ENCODE measurements at regions not wholly inside any gene's neighbourhood (a gene's known extent, or its start where the extent isn't known, plus 50 kb on each side); places are given as distances from the start of the nearest gene placed in this dataset.
"Not testable (repeated sequence)": the region's sequence is repeated elsewhere in the genome, so short reads cannot be mapped to it uniquely, and the experiment has no call there.

DNA sequence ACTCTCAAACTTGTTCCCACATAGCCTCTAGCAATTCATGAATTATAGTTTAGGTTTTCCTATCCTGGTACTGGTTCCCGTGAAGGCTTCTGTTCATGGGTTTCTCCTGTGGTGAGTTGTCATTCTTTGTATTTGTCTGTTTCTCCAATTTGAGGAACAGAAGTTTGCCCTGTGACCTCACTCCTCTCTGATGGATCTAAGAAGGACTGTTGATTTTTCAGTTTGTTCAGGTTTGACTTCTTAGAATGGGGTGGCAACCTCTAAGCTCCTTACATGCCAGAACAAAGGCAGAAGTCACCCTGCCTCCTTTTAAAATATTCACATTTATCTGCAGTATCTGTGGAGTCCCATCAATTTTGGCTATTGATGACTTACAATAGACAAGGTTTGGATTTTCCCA is 354.0 kb downstream of the SPRY2 start (continued):
- TF ChIP-seq REST (IDR thresholded peaks at IDR 0.05; ENCODE audit: unreplicated experiment) (no peak), STAT1 (IDR thresholded peaks at IDR 0.05; ENCODE audit: unreplicated experiment) (no peak), NANOG (IDR thresholded peaks at IDR 0.05; ENCODE audit: borderline replicate concordance) (no peak), EZH2phosphoT487 (IDR thresholded peaks at IDR 0.05; ENCODE audit: unreplicated experiment) (no peak), CTCF (conservative IDR thresholded peaks at IDR 0.05; ENCODE audit: low read depth in 2 of 2) (no peak), POLR2AphosphoS5 (IDR thresholded peaks at IDR 0.05; ENCODE audit: low read depth) (no peak)

DNA sequence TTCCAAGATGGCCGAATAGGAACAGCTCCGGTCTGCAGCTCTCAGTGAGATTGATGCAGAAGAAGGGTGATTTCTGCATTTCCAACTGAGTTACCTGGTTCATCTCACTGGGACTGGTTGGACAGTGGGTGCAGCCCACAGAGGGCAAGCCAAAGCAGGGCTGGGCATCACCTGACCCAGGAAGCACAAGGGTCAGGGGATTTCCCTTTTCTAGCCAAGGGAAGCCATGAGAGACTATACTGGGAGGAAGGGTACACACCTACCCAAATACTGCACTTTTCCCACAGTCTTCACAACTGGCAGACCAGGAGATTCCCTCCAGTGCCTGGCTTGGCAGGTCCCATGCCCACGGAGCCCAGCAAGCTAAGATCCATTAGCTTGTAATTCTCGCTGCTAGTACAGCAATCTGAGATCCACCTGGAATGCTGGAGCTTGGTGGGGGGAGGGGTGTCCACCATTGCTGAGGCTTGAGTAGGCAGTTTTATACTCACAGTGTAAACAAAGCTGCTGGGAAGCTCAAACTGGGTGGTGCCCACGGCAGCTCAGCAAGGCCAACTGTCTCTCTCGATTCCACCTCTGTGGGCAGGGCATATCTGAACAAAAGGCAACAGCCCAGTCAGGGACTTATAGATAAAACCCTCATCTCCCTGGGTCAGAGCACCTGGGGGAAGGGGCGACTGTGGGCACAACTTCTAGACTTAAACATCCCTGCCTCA is 365.8 kb downstream of the SPRY2 start:
- peaks cover 33% of the 10 kb centered on the region for H3K9me3 Mint-ChIP-seq
- peaks cover 21% of the 10 kb centered on the region; the same call in 2 of the 3 replicates for H3K36me3 Mint-ChIP-seq (ENCODE audit: low read depth)
- not testable (repeated sequence) for H3K4me1 ChIP-seq (ENCODE audit: insufficient read depth); H3K4me3 Mint-ChIP-seq; H4K20me1 ChIP-seq (replicated peaks; ENCODE audit: insufficient read depth); H3K27me3 Mint-ChIP-seq (ENCODE audit: insufficient read depth, low read depth, poor library complexity); H3K4me3 ChIP-seq; H3K27ac ChIP-seq (ENCODE audit: low read depth); H3K27me3 ChIP-seq (ENCODE audit: insufficient read depth); DNase-seq (ENCODE audit: low spot score); ATAC-seq; H3K4me1 Mint-ChIP-seq; H3K4me2 ChIP-seq; H3F3A ChIP-seq (replicated peaks; ENCODE audit: low read depth); H3K27ac Mint-ChIP-seq; H3K36me3 ChIP-seq (ENCODE audit: insufficient read depth); H3K79me2 ChIP-seq (replicated peaks; ENCODE audit: insufficient read depth); H2AFZ ChIP-seq
- H3K9me2 ChIP-seq (ENCODE audit: insufficient read depth) = peaks cover 13% of the 10 kb centered on the region; the same call in 1 of the 2 replicates

DNA sequence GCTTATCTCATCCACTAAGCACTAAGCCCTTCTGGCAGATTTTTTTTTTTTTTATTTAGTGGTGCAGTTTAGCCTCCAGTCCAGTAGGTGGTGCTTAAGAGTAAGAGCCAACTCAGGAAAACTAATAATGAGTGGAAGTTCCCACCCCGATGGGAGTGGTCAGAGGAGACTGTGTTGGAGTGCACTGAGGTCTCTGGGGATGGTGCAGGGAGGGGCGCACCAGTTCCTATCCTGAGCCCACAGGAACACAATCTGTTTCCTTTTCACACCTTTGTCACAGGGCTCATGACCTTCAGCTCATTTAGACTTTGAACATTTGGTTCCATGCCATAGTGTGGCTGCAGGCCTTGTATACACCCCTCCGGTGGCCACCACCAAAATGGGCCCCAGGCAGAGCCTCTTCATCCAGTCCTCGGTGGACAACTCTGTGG is 367.4 kb downstream of the SPRY2 start:
- DNase-seq (ENCODE audit: low spot score) (peak; percentile 38), ATAC-seq (no peak)
- H3K9me3 Mint-ChIP-seq = peaks cover 32% of the 10 kb centered on the region
- H3K27me3 Mint-ChIP-seq (ENCODE audit: insufficient read depth, low read depth, poor library complexity) = no peaks in the 10 kb centered on the region
- H3K36me3 Mint-ChIP-seq (ENCODE audit: low read depth) = peaks cover 24% of the 10 kb centered on the region
- Histone ChIP-seq H3K27me3 (ENCODE audit: insufficient read depth) (no peaks in the 10 kb centered on the region), H3K27ac (ENCODE audit: low read depth) (no peak overlapping the region), H2AFZ (no peak overlapping the region), H4K20me1 (replicated peaks; ENCODE audit: insufficient read depth) (no peaks in the 10 kb centered on the region), H3K4me2 (no peak overlapping the region), H3K36me3 (ENCODE audit: insufficient read depth) (no peaks in the 10 kb centered on the region), H3K79me2 (replicated peaks; ENCODE audit: insufficient read depth) (no peaks in the 10 kb centered on the region), H3K4me3 (no peak overlapping the region), H3F3A (replicated peaks; ENCODE audit: low read depth) (no peaks in the 10 kb centered on the region), H3K9me2 (ENCODE audit: insufficient read depth) (peaks cover 13% of the 10 kb centered on the region; the same call in 1 of the 2 replicates), H3K4me1 (ENCODE audit: insufficient read depth) (no peaks in the 10 kb centered on the region)
- TF ChIP-seq CTCF (conservative IDR thresholded peaks at IDR 0.05; ENCODE audit: low read depth in 2 of 2) (peak; percentile 50 to 63), REST (IDR thresholded peaks at IDR 0.05; ENCODE audit: unreplicated experiment) (no peak), ZNF331 (CRISPR knock-in tag; IDR thresholded peaks at IDR 0.05; ENCODE audit: low read depth) (no peak)
- no peak overlapping the region for H3K27ac Mint-ChIP-seq
- no peak overlapping the region for H3K4me3 Mint-ChIP-seq
- no peaks in the 10 kb centered on the region for H3K4me1 Mint-ChIP-seq

All from GM23338 (cell line).